HCT116 (cell line): ENCODE measurements at regions not wholly inside any gene's neighbourhood (a gene's known extent, or its start where the extent isn't known, plus 50 kb on each side); places are given as distances from the start of the nearest gene placed in this dataset.

ENCODE experiments used
- CTCF ChIP-seq, 3 experiments: fragments of 200-600 bp in 1 of 3; sonication (generic) in 1 of 3; IDR thresholded peaks in 2 of 3; conservative IDR thresholded peaks in 1 of 3; 2 replicates each; pipeline ENCODE4 v1.5.1; 2012 to 2017; ENCODE audit warnings: low read depth in 2 of 3, low read length in 2 of 3, antibody characterized with exemption in 1 of 3, borderline replicate concordance in 1 of 3, control low read depth in 1 of 3, mild to moderate bottlenecking in 1 of 3, mixed read lengths in 1 of 3, mixed run types in 1 of 3, moderate library complexity in 1 of 3; ENCODE audit not compliant: insufficient read depth in 1 of 3
- EZH2 ChIP-seq: fragments of 200-600 bp; sonication (generic); IDR thresholded peaks from 2 replicates; pipeline ENCODE4 v1.6.1; 2017; ENCODE audit warnings: antibody characterized with exemption, mixed run types
- POLR2A ChIP-seq: IDR thresholded peaks from 2 replicates; pipeline ENCODE4 v1.7.0; 2011; ENCODE audit warnings: borderline replicate concordance; ENCODE audit not compliant: insufficient read depth, insufficient read length; ENCODE audit errors: extremely low read depth
- POLR2AphosphoS5 ChIP-seq: IDR thresholded peaks from 2 replicates; pipeline ENCODE4 v1.6.1; 2011; ENCODE audit warnings: mild to moderate bottlenecking, low read depth, low read length, moderate library complexity
- YY1 ChIP-seq: IDR thresholded peaks from 2 replicates; pipeline ENCODE4 v1.6.1; 2011; ENCODE audit warnings: low read length, low read depth, moderate library complexity, mild to moderate bottlenecking; ENCODE audit not compliant: insufficient replicate concordance; ENCODE audit errors: extremely low read depth
- TF ChIP-seq, protein P1 (sequence below): IDR thresholded peaks from 2 replicates; pipeline ENCODE4 v1.6.1; 2012

- no peak for TF ChIP-seq CTCF (IDR thresholded peaks at IDR 0.05 in 2 of 3, conservative IDR thresholded peaks at IDR 0.05 in 1 of 3; ENCODE audit: borderline replicate concordance in 1 of 3, insufficient read depth in 1 of 3, low read depth in 2 of 3, low read length in 2 of 3)
- no peak for TF ChIP-seq POLR2AphosphoS5
- TF ChIP-seq YY1: no peak
- TF ChIP-seq POLR2A: no peak
- TF ChIP-seq EZH2: no peak
- TF ChIP-seq, protein P1, sequence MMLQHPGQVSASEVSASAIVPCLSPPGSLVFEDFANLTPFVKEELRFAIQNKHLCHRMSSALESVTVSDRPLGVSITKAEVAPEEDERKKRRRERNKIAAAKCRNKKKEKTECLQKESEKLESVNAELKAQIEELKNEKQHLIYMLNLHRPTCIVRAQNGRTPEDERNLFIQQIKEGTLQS: no peak
These were observed 131.6 kb upstream of the TMEM164 start for GRCh38 chrX:109871121-109871888.
